ENCODE measurements at regions not wholly inside any gene's neighbourhood (a gene's known extent, or its start where the extent isn't known, plus 50 kb on each side); places are given as distances from the start of the nearest gene placed in this dataset.

- H3K27me3 Mint-ChIP-seq (ENCODE audit: low read depth in 3 of 3), result peaks cover 2 to 11% (median 5%) of the 10 kb centered on the region in 3 donors
Observed at GRCh38 chr13:44266772-44267171, 106.9 kb upstream of the SERP2 start.

GRCh38 chr13:44267203-44267602 lies 106.4 kb upstream of the SERP2 start:
- H2AFZ ChIP-seq (ENCODE audit: insufficient read depth, low read depth, low read length, poor library complexity, severe bottlenecking), result no peak overlapping the region
- H3K27me3 Mint-ChIP-seq (ENCODE audit: low read depth in 3 of 3), result peaks cover 2 to 11% (median 5%) of the 10 kb centered on the region in 3 donors
- H3K27me3 ChIP-seq (ENCODE audit: control insufficient read depth in 2 of 2, insufficient read depth in 2 of 2, low read length in 2 of 2), result no peaks in the 10 kb centered on the region
- no peaks in the 10 kb centered on the region for H3K36me3 ChIP-seq (replicated peaks in 1 of 2; ENCODE audit: control insufficient read depth in 1 of 2, insufficient read depth in 2 of 2, low read length in 2 of 2)
- H3K27ac ChIP-seq (ENCODE audit: low read depth in 1 of 2, low read length in 2 of 2), result no peak overlapping the region
- no peaks in the 10 kb centered on the region for H3K36me3 Mint-ChIP-seq
- H3K4me3 Mint-ChIP-seq, result no peak overlapping the region
- WGBS (ENCODE audit: insufficient coverage), result 91% methylated on average over 1 of the region's 1 CpG
- H3K4me1 Mint-ChIP-seq, result peaks cover 1% of the 10 kb centered on the region
- no peak for DNase-seq
- no peak overlapping the region for H3K4me3 ChIP-seq (replicated peaks in 1 of 3; ENCODE audit: low read depth in 2 of 3, low read length in 3 of 3)
- peaks cover 0 to 4% (median 0%) of the 10 kb centered on the region in 7 donors for H3K9me3 Mint-ChIP-seq
- no peaks in the 10 kb centered on the region for H3K79me2 ChIP-seq (ENCODE audit: insufficient read depth, low read length)
- H3K9me3 ChIP-seq (replicated peaks in 1 of 2; ENCODE audit: control insufficient read depth in 1 of 2, insufficient read depth in 1 of 2, low read length in 2 of 2), result no peaks in the 10 kb centered on the region
- H3K9ac ChIP-seq (ENCODE audit: insufficient read depth, low read length, poor library complexity, severe bottlenecking), result no peak overlapping the region
- no peaks in the 10 kb centered on the region for H3K4me1 ChIP-seq (ENCODE audit: control insufficient read depth in 1 of 2, insufficient read depth in 2 of 2, low read length in 2 of 2)
- H3K4me2 ChIP-seq (replicated peaks; ENCODE audit: extremely low read depth, low read length, poor library complexity, severe bottlenecking), result no peak overlapping the region
- no peak for TF ChIP-seq CTCF (IDR thresholded peaks at IDR 0.05)
- peak overlapping the region in 1 of 7 donors; percentile 61 for H3K27ac Mint-ChIP-seq
- H4K20me1 ChIP-seq (ENCODE audit: insufficient read depth, low read length), result no peaks in the 10 kb centered on the region
- intact Hi-C loops (cut with micrococcal nuclease), result no loop called here

More at GRCh38 chr13:44266772-44267171, 106.9 kb upstream of the SERP2 start:
- H2AFZ ChIP-seq (ENCODE audit: insufficient read depth, low read depth, low read length, poor library complexity, severe bottlenecking), result no peak overlapping the region
- H3K4me1 Mint-ChIP-seq, result peaks cover 1% of the 10 kb centered on the region
- H3K4me3 Mint-ChIP-seq, result no peak overlapping the region
- no peak overlapping the region for H3K9ac ChIP-seq (ENCODE audit: insufficient read depth, low read length, poor library complexity, severe bottlenecking)
- H3K9me3 Mint-ChIP-seq, result peaks cover 0 to 4% (median 0%) of the 10 kb centered on the region in 7 donors
- no peaks in the 10 kb centered on the region for H3K79me2 ChIP-seq (ENCODE audit: insufficient read depth, low read length)
- intact Hi-C loops (cut with micrococcal nuclease), result no loop called here
- no peak overlapping the region for H3K27ac Mint-ChIP-seq
- H3K27me3 ChIP-seq (ENCODE audit: control insufficient read depth in 2 of 2, insufficient read depth in 2 of 2, low read length in 2 of 2), result no peaks in the 10 kb centered on the region
- no peaks in the 10 kb centered on the region for H3K9me3 ChIP-seq (replicated peaks in 1 of 2; ENCODE audit: control insufficient read depth in 1 of 2, insufficient read depth in 1 of 2, low read length in 2 of 2)
- H3K4me1 ChIP-seq (ENCODE audit: control insufficient read depth in 1 of 2, insufficient read depth in 2 of 2, low read length in 2 of 2), result no peaks in the 10 kb centered on the region
- 89% methylated on average over 1 of the region's 1 CpG for WGBS (ENCODE audit: insufficient coverage)
- H3K4me3 ChIP-seq (replicated peaks in 1 of 3; ENCODE audit: low read depth in 2 of 3, low read length in 3 of 3), result no peak overlapping the region
- no peak overlapping the region for H3K27ac ChIP-seq (ENCODE audit: low read depth in 1 of 2, low read length in 2 of 2)
- H3K36me3 Mint-ChIP-seq, result no peaks in the 10 kb centered on the region
- no peak for TF ChIP-seq CTCF (IDR thresholded peaks at IDR 0.05)
- no peaks in the 10 kb centered on the region for H4K20me1 ChIP-seq (ENCODE audit: insufficient read depth, low read length)
- DNase-seq, result no peak
- no peaks in the 10 kb centered on the region for H3K36me3 ChIP-seq (replicated peaks in 1 of 2; ENCODE audit: control insufficient read depth in 1 of 2, insufficient read depth in 2 of 2, low read length in 2 of 2)
- no peak overlapping the region for H3K4me2 ChIP-seq (replicated peaks; ENCODE audit: extremely low read depth, low read length, poor library complexity, severe bottlenecking)
